Prostate gland (tissue), 2 donors: ENCODE measurements at regions not wholly inside any gene's neighbourhood (a gene's known extent, or its start where the extent isn't known, plus 50 kb on each side); places are given as distances from the start of the nearest gene placed in this dataset.

Experiments
- DNase-seq: peaks from one replicate; pipeline ENCODE4 v3.0.0-alpha.2; 2019; ENCODE audit warnings: low spot score
- H3K27ac ChIP-seq, 2 donors: fragments of 200-600 bp; sonication (generic); 2 replicates each; pipeline ENCODE4 v1.5.1; 2017 to 2019
- H3K27me3 ChIP-seq: fragments of 200-600 bp; sonication (generic); replicated peaks from 2 replicates; pipeline ENCODE4 v1.5.1; 2019; ENCODE audit not compliant: insufficient read depth
- H3K36me3 ChIP-seq, 2 donors: fragments of 200-600 bp; sonication (generic); 1 replicate in 1 of 2; 2 replicates in 1 of 2; pipeline versions ENCODE4 v1.5.1 to v1.8.1; 2017 to 2019
- H3K4me1 ChIP-seq: fragments of 200-600 bp; sonication (generic); replicated peaks from 2 replicates; pipeline ENCODE4 v1.5.1; 2019
- H3K4me3 ChIP-seq, 2 donors: fragments of 200-600 bp; sonication (generic); 2 replicates each; pipeline ENCODE4 v1.5.1; 2017 to 2019
- H3K9me3 ChIP-seq: fragments of 200-600 bp; sonication (generic); 2 replicates; pipeline ENCODE4 v1.5.1; 2017
- CTCF ChIP-seq, 4 experiments: fragments of 200-600 bp in 2 of 4; fragments of 450-650 bp in 2 of 4; sonication (generic) in 2 of 4; IDR thresholded peaks; 1 replicate in 3 of 4; 2 replicates in 1 of 4; pipeline ENCODE4 v1.5.1; 2016 to 2019; ENCODE audit warnings: antibody characterized with exemption in 4 of 4, mild to moderate bottlenecking in 2 of 4, moderate library complexity in 2 of 4
- POLR2A ChIP-seq: fragments of 450-650 bp; IDR thresholded peaks from one replicate; pipeline ENCODE4 v1.6.1; 2016; ENCODE audit warnings: antibody characterized with exemption, mild to moderate bottlenecking
- POLR2AphosphoS5 ChIP-seq: sonication (generic); formaldehyde crosslinking; IDR thresholded peaks from one replicate; pipeline ENCODE4 v1.6.1; 2017; ENCODE audit warnings: antibody characterized with exemption
- WGBS: methylation state at CpG from one replicate; pipeline ENCODE4 v1.1.5; 2018; 5-methylcytosine and 5-hydroxymethylcytosine counted together
- intact Hi-C: fragments of 100-400 bp; cut with DNase I; formaldehyde crosslinking; loops from one replicate; pipeline ENCODE4 v1.14.2; 2022

- Histone ChIP-seq H3K27ac (no peak overlapping the region), H3K4me1 (no peaks in the 10 kb centered on the region), H3K4me3 (no peak overlapping the region), H3K9me3 (no peaks in the 10 kb centered on the region), H3K36me3 (no peaks in the 10 kb centered on the region), H3K27me3 (no peaks in the 10 kb centered on the region)
- TF ChIP-seq POLR2A (no peak), POLR2AphosphoS5 (no peak), CTCF (IDR thresholded peaks at IDR 0.05) (no peak)
- DNase-seq, result no peak
- intact Hi-C loops, result no loop called here
These were observed 240.1 kb upstream of the RXFP2 start for GRCh38 chr13:31499274-31499673.

GRCh38 chr13:31503626-31504025 is 235.7 kb upstream of the RXFP2 start:
- Histone ChIP-seq H3K36me3 (no peaks in the 10 kb centered on the region), H3K4me1 (no peaks in the 10 kb centered on the region), H3K27ac (no peak overlapping the region), H3K27me3 (no peaks in the 10 kb centered on the region), H3K4me3 (no peak overlapping the region), H3K9me3 (no peaks in the 10 kb centered on the region)
- intact Hi-C loops, result no loop called here
- no peak for TF ChIP-seq POLR2AphosphoS5
- TF ChIP-seq CTCF (IDR thresholded peaks at IDR 0.05), result no peak
- no peak for TF ChIP-seq POLR2A
- no peak for DNase-seq
- 61% methylated on average over 3 of the region's 3 CpGs for WGBS

- no peak for DNase-seq
- no peaks in the 10 kb centered on the region for H3K4me1 ChIP-seq
- no peak for TF ChIP-seq POLR2A
- no peak for TF ChIP-seq POLR2AphosphoS5
- TF ChIP-seq CTCF (IDR thresholded peaks at IDR 0.05), result no peak
- H3K9me3 ChIP-seq, result no peaks in the 10 kb centered on the region
- no peaks in the 10 kb centered on the region for H3K27me3 ChIP-seq
- no peak overlapping the region for H3K27ac ChIP-seq
- 45% methylated on average over 3 of the region's 3 CpGs for WGBS
- H3K4me3 ChIP-seq, result no peak overlapping the region
- H3K36me3 ChIP-seq, result no peaks in the 10 kb centered on the region
- intact Hi-C loops, result no loop called here
These were observed 234.4 kb upstream of the RXFP2 start for GRCh38 chr13:31504918-31505317.

- no peak for DNase-seq
- 36% methylated on average over 3 of the region's 3 CpGs for WGBS
- intact Hi-C loops, result no loop called here
These were observed 227.0 kb upstream of the RXFP2 start for GRCh38 chr13:31512331-31512730.

GRCh38 chr13:31514932-31515331 is 224.4 kb upstream of the RXFP2 start:
- Histone ChIP-seq H3K4me3 (no peak overlapping the region), H3K4me1 (no peaks in the 10 kb centered on the region), H3K9me3 (no peaks in the 10 kb centered on the region), H3K36me3 (no peaks in the 10 kb centered on the region), H3K27me3 (no peaks in the 10 kb centered on the region), H3K27ac (no peak overlapping the region)
- WGBS, result 88% methylated on average over 1 of the region's 1 CpG
- intact Hi-C loops, result no loop called here
- DNase-seq, result no peak
- TF ChIP-seq POLR2A, result no peak
- no peak for TF ChIP-seq POLR2AphosphoS5
- no peak for TF ChIP-seq CTCF (IDR thresholded peaks at IDR 0.05)

More at GRCh38 chr13:31512331-31512730, 227.0 kb upstream of the RXFP2 start:
- no peaks in the 10 kb centered on the region for H3K9me3 ChIP-seq
- H3K4me3 ChIP-seq, result no peak overlapping the region
- no peak for TF ChIP-seq POLR2AphosphoS5
- TF ChIP-seq CTCF (IDR thresholded peaks at IDR 0.05), result no peak
- no peak for TF ChIP-seq POLR2A
- H3K4me1 ChIP-seq, result no peaks in the 10 kb centered on the region
- no peaks in the 10 kb centered on the region for H3K36me3 ChIP-seq
- no peak overlapping the region for H3K27ac ChIP-seq
- H3K27me3 ChIP-seq, result no peaks in the 10 kb centered on the region
